ENCODE measurements at regions not wholly inside any gene's neighbourhood (a gene's known extent, or its start where the extent isn't known, plus 50 kb on each side); places are given as distances from the start of the nearest gene placed in this dataset.
"Not testable (repeated sequence)": the region's sequence is repeated elsewhere in the genome, so short reads cannot be mapped to it uniquely, and the experiment has no call there.

- Histone ChIP-seq H3K4me1 (replicated peaks in 1 of 2) (no peaks in the 10 kb centered on the region), H3K27me3 (no peaks in the 10 kb centered on the region), H3K36me3 (replicated peaks in 1 of 2) (no peaks in the 10 kb centered on the region), H3K4me3 (no peak overlapping the region), H3K27ac (no peak overlapping the region), H3K9me3 (replicated peaks in 1 of 3) (no peaks in the 10 kb centered on the region)
- intact Hi-C loops (cut with DNase I), result no loop called here
- no peak for DNase-seq
- WGBS, 4 donors, result 82 to 86% (median 84%) methylated on average over 1 of the region's 1 CpG
- TF ChIP-seq CTCF (IDR thresholded peaks at IDR 0.05) (no peak), POLR2A (IDR thresholded peaks at IDR 0.05) (no peak)
Measured at GRCh38 chr13:81109026-81109425, 768.1 kb upstream of the SPRY2 start.

- Histone ChIP-seq H3K27me3 (no peaks in the 10 kb centered on the region), H3K9me3 (replicated peaks in 1 of 3) (no peaks in the 10 kb centered on the region), H3K27ac (no peak overlapping the region), H3K4me3 (no peak overlapping the region), H3K4me1 (replicated peaks in 1 of 2) (no peaks in the 10 kb centered on the region), H3K36me3 (replicated peaks in 1 of 2) (no peaks in the 10 kb centered on the region)
- TF ChIP-seq POLR2A (IDR thresholded peaks at IDR 0.05) (no peak), CTCF (IDR thresholded peaks at IDR 0.05) (no peak)
- WGBS, 4 donors, result 52 to 71% (median 62%) methylated on average over 7 of the region's 7 CpGs
- no peak for DNase-seq
- intact Hi-C loops (cut with DNase I), result no loop called here
Measured at GRCh38 chr13:81106348-81106747, 765.4 kb upstream of the SPRY2 start.

GRCh38 chr13:81104035-81104715 is 763.2 kb upstream of the SPRY2 start:
- Histone ChIP-seq H3K27ac (no peak overlapping the region), H3K9me3 (replicated peaks in 1 of 3) (no peaks in the 10 kb centered on the region), H3K4me3 (no peak overlapping the region), H3K4me1 (replicated peaks in 1 of 2) (no peaks in the 10 kb centered on the region), H3K27me3 (no peaks in the 10 kb centered on the region), H3K36me3 (replicated peaks in 1 of 2) (no peaks in the 10 kb centered on the region)
- intact Hi-C loops (cut with DNase I), result no loop called here
- 54 to 75% (median 71%) methylated on average over 1 of the region's 1 CpG for WGBS, 4 donors
- DNase-seq, result no peak
- TF ChIP-seq POLR2A (IDR thresholded peaks at IDR 0.05) (no peak), CTCF (IDR thresholded peaks at IDR 0.05) (no peak)

GRCh38 chr13:81102066-81102465 is 761.1 kb upstream of the SPRY2 start:
- H3K4me3 ChIP-seq; H3K36me3 ChIP-seq (replicated peaks in 1 of 2); DNase-seq; H3K27ac ChIP-seq; H3K27me3 ChIP-seq; intact Hi-C loops (cut with DNase I); H3K9me3 ChIP-seq (replicated peaks in 1 of 3); H3K4me1 ChIP-seq (replicated peaks in 1 of 2): not testable (repeated sequence)
- 92 to 95% (median 93%) methylated on average over 11 to 27 of the region's 27 CpGs for WGBS, 4 donors
